Natural killer cell (primary cell): ENCODE measurements at regions not wholly inside any gene's neighbourhood (a gene's known extent, or its start where the extent isn't known, plus 50 kb on each side); places are given as distances from the start of the nearest gene placed in this dataset.

Experiments
- ATAC-seq, 3 donors: fragments of 150-1000 bp in 2 of 3; fragments of 200-7000 bp in 1 of 3; cut with Tn5 transposase; 1 replicate in 1 of 3; 2 replicates in 2 of 3; pipeline ENCODE4 v1.10.0; 2021; ENCODE audit warnings: mild to moderate bottlenecking in 2 of 3, moderate library complexity in 2 of 3
- DNase-seq, 2 donors: peaks; one replicate each; pipeline versions ENCODE4 v3.0.0 to v3.0.0-alpha.2; 2013 to 2021; ENCODE audit warnings: mixed read lengths in 1 of 2
- H3K27ac ChIP-seq: one replicate; pipeline ENCODE4 v1.5.1; 2013; ENCODE audit warnings: mild to moderate bottlenecking, low read length
- H3K27me3 ChIP-seq: one replicate; pipeline ENCODE4 v1.6.1; 2013; ENCODE audit warnings: low read length; ENCODE audit not compliant: control insufficient read depth, insufficient read depth
- H3K36me3 ChIP-seq: one replicate; pipeline ENCODE4 v1.6.1; 2013; ENCODE audit warnings: low read length; ENCODE audit not compliant: control insufficient read depth, insufficient read depth
- H3K4me1 ChIP-seq: one replicate; pipeline ENCODE4 v1.6.1; 2013; ENCODE audit warnings: low read length; ENCODE audit not compliant: control insufficient read depth, insufficient read depth
- H3K4me3 ChIP-seq: one replicate; pipeline ENCODE4 v1.5.1; 2013; ENCODE audit warnings: low read length
- H3K9me3 ChIP-seq: one replicate; pipeline ENCODE4 v1.6.1; 2013; ENCODE audit warnings: low read length; ENCODE audit not compliant: control insufficient read depth, insufficient read depth
- H3K27ac Mint-ChIP-seq, 2 donors: one replicate each; pipeline ENCODE4 v1.8.0; 2022; ENCODE audit warnings: mild to moderate bottlenecking in 2 of 2, mixed read lengths in 2 of 2, moderate library complexity in 1 of 2
- H3K27me3 Mint-ChIP-seq, 2 donors: one replicate each; pipeline ENCODE4 v1.8.0; 2022; ENCODE audit warnings: low read depth in 2 of 2, mixed read lengths in 2 of 2
- H3K36me3 Mint-ChIP-seq: one replicate; pipeline ENCODE4 v1.8.0; 2022; ENCODE audit warnings: mixed read lengths
- H3K4me1 Mint-ChIP-seq, 2 donors: one replicate each; pipeline ENCODE4 v1.8.0; 2022; ENCODE audit warnings: mixed read lengths in 2 of 2
- H3K4me3 Mint-ChIP-seq: one replicate; pipeline ENCODE4 v1.8.0; 2022; ENCODE audit warnings: mild to moderate bottlenecking, moderate library complexity, mixed read lengths
- H3K9me3 Mint-ChIP-seq, 2 donors: one replicate each; pipeline ENCODE4 v1.8.0; 2022; ENCODE audit warnings: mixed read lengths in 2 of 2
- CTCF ChIP-seq: fragments of 200-600 bp; IDR thresholded peaks from one replicate; pipeline ENCODE4 v1.8.0; 2022; ENCODE audit warnings: antibody characterized with exemption
- WGBS: methylation state at CpG from one replicate; pipeline ENCODE4 v1.1.7; 2013; ENCODE audit warnings: missing lambda C conversion rate; ENCODE audit not compliant: insufficient coverage; 5-methylcytosine and 5-hydroxymethylcytosine counted together
- intact Hi-C: fragments of 100-400 bp; cut with micrococcal nuclease; formaldehyde crosslinking; loops from one replicate; pipeline ENCODE4 v1.14.2; 2022

- Histone ChIP-seq H3K36me3 (no peaks in the 10 kb centered on the region), H3K27me3 (no peaks in the 10 kb centered on the region), H3K4me3 (no peak overlapping the region), H3K27ac (no peak overlapping the region), H3K4me1 (no peaks in the 10 kb centered on the region), H3K9me3 (no peaks in the 10 kb centered on the region)
- no peak for ATAC-seq
- DNase-seq = no peak
- H3K27me3 Mint-ChIP-seq = no peaks in the 10 kb centered on the region
- no peak for TF ChIP-seq CTCF
- intact Hi-C loops = no loop called here
- 62% methylated on average over 1 of the region's 4 CpGs for WGBS
- peaks cover 8 to 10% of the 10 kb centered on the region in 2 donors for H3K9me3 Mint-ChIP-seq
- H3K4me3 Mint-ChIP-seq = no peak overlapping the region
- no peaks in the 10 kb centered on the region for H3K4me1 Mint-ChIP-seq
- H3K27ac Mint-ChIP-seq = no peak overlapping the region
- no peaks in the 10 kb centered on the region for H3K36me3 Mint-ChIP-seq
Measured at GRCh38 chr20:55472704-55473103, 532.6 kb downstream of the CBLN4 start.

- Mint-ChIP-seq H3K36me3 (no peaks in the 10 kb centered on the region), H3K27me3 (no peaks in the 10 kb centered on the region), H3K4me3 (no peak overlapping the region), H3K9me3 (peaks cover 8 to 10% of the 10 kb centered on the region in 2 donors), H3K4me1 (no peaks in the 10 kb centered on the region), H3K27ac (no peak overlapping the region)
- Histone ChIP-seq H3K36me3 (no peaks in the 10 kb centered on the region), H3K9me3 (no peaks in the 10 kb centered on the region), H3K27me3 (no peaks in the 10 kb centered on the region), H3K4me3 (no peak overlapping the region), H3K4me1 (no peaks in the 10 kb centered on the region), H3K27ac (no peak overlapping the region)
- DNase-seq = no peak
- intact Hi-C loops = no loop called here
- TF ChIP-seq CTCF = no peak
- no peak for ATAC-seq
- 66% methylated on average over 4 of the region's 7 CpGs for WGBS
Measured at GRCh38 chr20:55471052-55472006, 534.0 kb downstream of the CBLN4 start.

GRCh38 chr20:55469074-55469473, 536.2 kb downstream of the CBLN4 start:
- no peak for DNase-seq
- intact Hi-C loops = no loop called here
- no peaks in the 10 kb centered on the region for H3K4me1 Mint-ChIP-seq
- H3K4me3 ChIP-seq = no peak overlapping the region
- H3K36me3 Mint-ChIP-seq = no peaks in the 10 kb centered on the region
- WGBS = 83% methylated on average over 1 of the region's 2 CpGs
- H3K4me1 ChIP-seq = no peaks in the 10 kb centered on the region
- no peak overlapping the region for H3K4me3 Mint-ChIP-seq
- TF ChIP-seq CTCF = no peak
- H3K27me3 Mint-ChIP-seq = no peaks in the 10 kb centered on the region
- H3K9me3 Mint-ChIP-seq = peaks cover 5 to 7% of the 10 kb centered on the region in 2 donors
- H3K27ac Mint-ChIP-seq = no peak overlapping the region
- H3K9me3 ChIP-seq = no peaks in the 10 kb centered on the region
- H3K27ac ChIP-seq = no peak overlapping the region
- no peaks in the 10 kb centered on the region for H3K36me3 ChIP-seq
- no peak for ATAC-seq
- no peaks in the 10 kb centered on the region for H3K27me3 ChIP-seq
